Activated T-cell treated with anti-CD3 and anti-CD28 coated beads, Interleukin-2, amount 50 U/mL, for 1 hour (primary cell): ENCODE measurements at regions not wholly inside any gene's neighbourhood (a gene's known extent, or its start where the extent isn't known, plus 50 kb on each side); places are given as distances from the start of the nearest gene placed in this dataset.

Experiments
- DNase-seq: peaks from one replicate; pipeline ENCODE4 v3.0.0-alpha.2; 2020

DNA sequence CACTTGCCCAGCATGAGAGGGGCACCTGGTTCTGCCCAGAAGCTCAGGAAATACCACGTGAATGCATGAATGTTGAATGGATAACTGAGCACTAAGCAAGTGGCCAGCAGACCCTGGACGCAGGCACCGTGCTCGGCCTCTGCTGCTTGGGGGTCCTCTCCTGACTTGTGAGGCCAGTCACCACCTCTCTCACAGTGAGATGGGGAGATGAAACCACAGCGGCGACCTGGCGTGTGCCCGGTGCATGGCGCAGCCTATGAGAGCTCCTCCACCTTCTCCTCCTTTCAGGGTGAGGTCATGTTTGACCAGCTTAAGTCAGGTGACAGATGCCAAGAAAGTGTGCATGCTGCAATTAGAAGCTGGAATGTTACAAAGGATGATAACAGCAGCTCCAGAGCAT is 75.5 kb downstream of the HMX1 start:
- DNase-seq, result no peak

DNA sequence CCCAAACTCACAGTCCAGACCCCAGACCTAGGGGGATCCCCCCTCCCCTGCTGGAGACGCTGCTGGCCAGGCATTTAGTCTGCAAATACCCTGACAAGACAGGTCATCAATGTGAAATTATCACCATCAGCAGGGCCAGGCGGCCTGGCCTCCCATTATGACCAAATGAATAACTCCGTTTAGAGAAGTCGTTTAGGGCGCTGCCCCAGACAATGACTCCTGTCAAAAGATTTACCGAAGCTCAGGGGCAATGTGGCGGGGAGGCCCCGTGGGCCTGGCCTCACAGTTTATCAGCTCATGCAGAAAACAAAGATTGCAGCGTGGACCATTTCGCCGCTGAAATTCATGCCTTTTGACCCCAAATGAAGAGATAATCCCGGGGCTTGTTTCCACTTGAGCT is 76.5 kb downstream of the HMX1 start:
- DNase-seq, result no peak

DNA sequence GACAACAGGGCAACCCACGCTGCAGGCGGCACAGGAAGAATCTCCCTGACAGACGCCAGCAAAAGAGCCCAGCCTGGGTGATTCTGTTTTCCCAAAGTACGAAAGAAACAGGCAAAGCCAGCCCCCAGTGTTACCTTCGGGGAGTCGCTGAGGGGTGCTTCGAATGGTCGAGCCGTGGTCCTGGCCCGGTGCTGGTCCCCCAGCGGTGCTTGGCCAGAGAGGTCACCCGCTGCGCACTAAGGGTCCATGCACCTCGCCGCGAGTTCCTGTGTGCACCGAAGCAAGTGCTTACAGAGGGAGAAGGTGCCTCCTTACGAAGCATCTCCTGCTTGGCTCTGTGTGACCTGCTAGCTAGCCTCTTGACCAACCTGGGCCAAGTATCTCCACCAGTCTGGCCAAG is 77.1 kb downstream of the HMX1 start:
- no peak for DNase-seq

DNA sequence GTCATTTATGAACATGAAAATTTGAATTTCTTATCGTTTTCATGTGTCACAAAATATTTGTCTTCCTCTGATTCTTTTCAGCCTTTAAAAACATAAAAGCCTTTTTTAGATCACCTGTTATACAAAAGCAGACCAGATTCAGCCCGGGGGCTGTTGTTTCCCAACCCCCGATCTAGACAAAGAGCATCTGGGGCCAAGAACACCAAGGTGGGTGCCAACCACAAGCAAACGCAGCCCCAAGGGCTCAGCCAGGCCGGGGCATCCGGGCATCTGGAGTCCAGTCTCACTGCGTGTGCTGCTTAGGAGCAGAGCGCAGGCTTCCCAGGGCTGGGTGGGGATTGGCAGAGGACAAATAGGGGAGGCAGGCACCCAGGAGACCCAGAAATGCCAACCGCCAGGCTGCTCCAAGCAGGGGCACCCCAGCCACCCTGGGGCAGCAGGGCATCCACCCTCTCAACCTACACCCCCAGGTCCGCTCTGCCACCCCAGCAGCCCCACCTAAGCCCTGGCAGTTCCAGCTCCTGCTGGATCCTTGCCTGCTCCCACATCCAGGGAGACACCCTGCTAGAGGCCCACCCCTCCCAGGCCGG is 78.0 kb downstream of the HMX1 start:
- DNase-seq, result no peak

DNA sequence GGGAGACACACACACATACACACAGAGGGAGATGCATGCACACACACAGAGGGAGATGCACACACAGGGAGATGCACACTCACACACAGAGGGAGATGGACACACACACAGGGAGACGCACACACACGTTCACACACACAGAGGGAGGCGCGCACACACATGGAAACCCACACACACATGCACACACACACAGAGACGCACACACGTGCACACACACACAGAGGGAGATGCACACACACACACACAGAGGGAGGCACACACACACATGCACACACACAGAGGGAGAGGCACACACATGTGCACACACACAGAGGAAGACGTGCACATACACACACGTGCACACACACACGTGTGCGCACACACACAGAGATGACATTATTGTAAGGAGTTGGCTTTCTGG is 79.1 kb downstream of the HMX1 start:
- DNase-seq, result no peak

DNA sequence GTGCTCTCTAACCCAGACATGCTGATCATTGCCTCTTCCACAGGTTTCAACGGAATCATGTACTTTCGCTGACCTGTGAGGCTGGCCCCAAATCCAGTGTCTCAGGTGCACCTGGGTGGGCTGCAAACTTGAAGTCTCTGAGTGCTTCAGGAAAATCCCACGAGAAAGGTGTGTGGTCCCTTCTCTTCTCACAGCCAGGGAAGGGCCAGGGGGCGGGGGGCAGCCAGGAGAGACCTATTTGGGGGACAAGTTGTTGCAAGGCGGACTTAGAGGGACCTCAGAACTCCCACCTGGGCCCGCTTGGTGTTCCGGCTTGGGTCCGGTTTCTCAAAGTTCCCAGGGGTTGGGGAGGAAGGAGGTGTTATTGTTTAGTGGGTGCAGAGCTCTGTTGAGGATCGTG is 80.0 kb downstream of the HMX1 start:
- no peak for DNase-seq

DNA sequence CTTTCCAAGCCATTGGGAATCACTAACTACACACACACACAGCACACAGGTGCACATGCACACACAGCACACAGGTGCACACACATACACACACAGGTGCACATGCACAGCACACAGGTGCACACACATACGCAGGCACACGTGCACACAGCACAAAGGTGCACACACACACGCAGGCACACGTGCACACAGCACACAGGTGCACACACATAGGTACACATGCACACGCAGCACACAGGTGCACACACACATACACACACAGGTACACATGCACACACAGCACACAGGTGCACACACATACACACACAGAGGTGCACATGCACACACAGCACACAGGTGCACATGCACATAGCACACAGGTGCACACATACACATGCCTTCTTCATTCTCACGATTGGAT is 80.9 kb downstream of the HMX1 start:
- DNase-seq, result no peak

DNA sequence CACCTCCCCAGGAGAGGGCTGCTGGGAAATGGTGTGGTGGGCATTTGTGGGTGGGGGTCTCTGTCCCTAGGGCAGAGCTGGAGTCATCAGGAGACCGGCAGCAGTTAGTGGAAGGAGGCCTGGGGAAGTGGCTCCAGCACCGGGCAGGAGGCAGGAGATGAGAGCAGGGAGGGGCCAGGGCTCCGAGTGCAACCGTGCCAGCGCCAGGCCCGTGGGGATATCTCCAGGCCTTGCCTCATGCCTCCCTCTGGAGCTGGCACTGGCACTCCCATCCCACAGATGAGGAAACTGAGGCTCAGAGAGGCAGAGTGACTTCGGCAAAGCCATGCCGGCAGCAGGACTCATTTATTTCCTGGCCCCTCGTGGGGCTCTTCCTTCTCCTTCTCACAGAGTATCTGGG is 83.5 kb downstream of the HMX1 start:
- no peak for DNase-seq

DNA sequence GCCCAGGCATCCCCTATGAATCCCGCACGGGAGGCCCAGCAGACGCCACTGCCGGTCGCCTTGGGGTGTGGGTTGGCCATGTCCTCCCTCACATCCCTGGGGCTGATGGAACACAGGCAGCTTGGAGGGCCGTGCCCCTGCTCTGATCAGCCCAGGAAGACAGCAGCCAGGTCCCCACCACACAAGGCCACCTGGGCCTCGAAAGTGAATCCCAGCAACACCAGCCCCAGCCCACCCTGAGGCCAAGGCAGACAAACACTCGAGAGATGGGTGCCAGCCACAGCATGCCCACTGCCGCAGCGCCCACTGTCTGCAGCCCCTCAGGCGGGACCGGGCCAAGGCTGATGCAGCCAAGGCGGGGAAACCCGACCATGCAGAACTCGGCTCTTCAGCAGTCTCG is 85.5 kb downstream of the HMX1 start:
- no peak for DNase-seq

DNA sequence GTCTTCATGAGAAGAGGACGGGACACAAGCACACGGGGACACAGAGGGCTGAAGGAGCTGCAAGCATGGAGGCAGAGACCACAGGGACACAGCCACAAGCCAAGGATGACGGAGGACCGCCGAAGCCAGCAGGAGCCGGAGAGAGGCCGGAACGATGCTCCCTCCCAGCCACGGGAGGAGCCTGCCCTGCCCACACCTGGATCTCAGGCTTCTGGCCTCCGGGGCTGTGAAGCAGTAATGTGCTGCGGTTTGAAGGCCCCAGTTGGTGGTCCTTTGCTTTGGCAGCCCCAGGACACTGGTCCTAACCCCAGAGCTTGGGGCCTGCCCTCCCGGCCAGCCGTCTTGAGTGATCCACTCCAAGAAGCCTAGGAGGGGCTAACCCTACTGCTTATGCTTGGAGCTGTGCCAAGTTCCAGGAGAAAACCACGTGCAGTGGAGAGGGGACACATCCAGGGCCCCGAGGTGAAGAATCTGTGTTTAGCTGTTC is 85.9 kb downstream of the HMX1 start:
- DNase-seq, result no peak

DNA sequence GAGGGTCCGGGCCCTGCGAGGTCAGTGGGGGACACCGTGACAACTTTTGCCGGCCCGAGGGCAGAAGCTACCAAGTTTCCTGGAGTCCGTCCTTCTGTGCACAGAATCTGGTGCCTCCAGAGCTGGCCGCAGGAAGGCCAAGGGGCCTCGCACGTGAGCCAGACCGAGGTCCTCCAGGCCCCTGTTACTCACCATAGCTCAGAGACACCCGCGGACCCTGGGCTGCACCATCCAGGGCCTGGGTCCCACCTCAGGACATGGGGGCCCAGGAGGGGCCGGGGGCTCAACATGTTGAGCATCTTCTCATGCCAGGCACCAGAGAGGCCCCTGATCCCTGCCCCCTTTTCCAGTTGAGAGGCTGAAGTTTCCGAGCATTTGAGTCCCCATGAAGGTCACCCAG is 87.9 kb downstream of the HMX1 start:
- DNase-seq, result no peak

DNA sequence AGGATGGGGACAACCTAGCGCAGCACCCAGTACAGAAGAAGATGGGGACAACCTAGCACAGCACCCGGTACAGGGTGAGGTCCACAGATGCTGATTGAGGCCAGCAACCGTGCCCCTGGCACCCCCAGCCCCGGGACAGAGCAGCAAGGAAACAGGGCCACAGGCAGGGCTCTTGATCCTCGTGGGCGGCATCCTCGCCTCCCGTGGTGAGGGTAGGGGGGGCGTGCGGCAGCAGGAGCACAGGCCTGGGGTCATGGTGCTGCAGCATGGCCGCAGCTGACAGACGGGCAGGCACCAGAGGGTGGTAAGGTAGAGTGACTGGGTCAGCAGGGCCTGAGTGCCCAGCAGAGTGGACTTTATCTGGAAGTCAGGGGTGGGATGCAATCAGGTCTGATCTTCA is 89.5 kb downstream of the HMX1 start:
- no peak for DNase-seq

DNA sequence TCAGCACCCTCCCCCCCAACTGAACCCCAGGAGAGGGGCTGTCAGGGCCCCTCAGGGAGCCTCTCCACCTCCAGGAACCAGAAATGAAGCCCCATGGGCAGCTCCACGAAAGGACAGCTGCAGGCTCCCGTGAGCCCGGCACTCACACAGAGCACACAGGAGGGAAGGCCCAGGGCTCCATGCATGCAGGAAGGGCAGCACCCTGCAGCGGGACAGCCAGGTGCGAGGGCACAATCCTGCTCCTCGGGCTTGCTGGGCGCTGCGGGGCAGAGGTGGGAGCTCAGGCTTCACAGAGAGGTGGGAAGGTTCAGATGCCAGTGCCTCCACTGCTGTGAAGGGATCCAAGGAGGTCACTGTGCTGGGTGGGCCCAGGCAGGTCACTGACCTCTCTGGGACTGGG is 90.0 kb downstream of the HMX1 start:
- no peak for DNase-seq

DNA sequence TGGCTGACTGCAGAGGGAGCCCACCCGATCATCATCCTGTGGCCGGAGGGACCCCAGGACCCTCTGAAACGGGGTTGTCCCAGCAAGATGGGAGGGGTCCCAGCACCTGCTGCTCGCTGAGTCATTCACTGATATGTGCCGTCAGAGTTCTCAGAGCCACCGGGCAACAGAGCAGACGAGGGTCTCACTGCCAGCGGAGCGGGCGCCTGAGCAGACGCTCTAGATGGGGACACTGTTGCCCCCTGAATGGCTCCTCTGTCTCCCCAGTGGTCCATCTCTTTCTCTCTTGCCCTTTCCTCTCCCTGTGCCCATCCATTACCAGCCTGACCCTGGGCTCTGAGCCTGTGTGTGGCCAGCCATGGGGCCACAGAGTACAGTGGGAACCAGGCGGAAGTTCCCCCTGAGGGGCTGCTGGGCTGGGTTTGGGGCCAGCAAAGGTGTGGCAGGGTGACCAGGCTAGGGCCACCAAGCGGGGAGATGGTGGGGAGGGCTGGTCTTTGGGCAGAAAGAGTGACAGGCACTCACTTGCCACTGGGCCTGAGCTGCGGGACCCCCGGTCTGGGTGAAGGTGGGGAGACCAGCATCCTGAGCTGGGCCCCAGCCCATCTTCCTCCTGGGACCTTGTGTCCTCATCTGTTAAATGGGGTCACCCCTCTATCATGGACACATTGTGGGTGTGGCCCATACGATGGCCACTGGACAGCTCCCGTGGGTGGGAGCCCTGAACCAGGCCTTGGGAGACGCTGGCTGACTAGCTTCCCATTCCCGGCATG is 90.9 kb downstream of the HMX1 start:
- no peak for DNase-seq

DNA sequence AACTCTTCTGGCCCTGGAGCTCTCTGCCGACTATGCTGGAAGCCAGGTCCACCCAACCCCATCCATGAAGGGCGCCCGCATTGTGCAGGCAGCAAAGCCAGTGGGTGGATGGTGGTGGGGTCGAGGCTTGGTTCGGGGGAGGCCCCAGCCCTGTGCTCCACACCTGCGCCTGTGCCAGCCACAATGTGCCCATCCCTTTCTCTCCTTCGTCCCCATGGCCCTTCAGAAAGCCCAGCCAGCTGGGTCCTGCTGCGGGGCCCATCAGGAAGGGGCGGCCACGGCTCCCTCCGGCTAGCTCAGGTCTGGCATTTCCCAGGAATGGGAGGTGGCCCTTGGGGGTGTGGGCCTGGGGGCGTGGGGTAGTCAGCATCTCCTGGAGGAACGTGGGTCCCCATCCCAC is 91.6 kb downstream of the HMX1 start:
- no peak for DNase-seq

DNA sequence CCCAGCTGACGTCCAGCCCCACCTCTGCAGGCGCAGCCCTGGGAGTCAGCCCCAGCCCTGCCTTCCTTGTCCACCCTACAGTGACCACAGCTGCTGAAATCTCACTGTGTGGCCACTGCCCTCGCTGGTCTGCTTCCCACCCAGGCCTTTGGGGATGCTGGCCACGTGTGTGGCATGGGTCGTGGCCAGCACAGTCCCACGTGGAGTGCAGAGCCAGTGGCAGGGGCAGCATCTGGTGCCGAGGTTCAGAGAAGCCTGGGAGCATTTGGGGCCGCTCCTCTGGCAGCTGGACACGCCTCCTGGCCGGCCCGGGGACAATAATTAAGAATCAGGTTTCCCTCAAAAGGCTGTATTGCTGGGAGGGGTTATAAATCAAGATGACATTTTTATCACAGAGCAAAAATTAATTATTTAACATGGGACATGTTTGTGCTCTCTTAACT is 92.1 kb downstream of the HMX1 start:
- DNase-seq, result no peak

DNA sequence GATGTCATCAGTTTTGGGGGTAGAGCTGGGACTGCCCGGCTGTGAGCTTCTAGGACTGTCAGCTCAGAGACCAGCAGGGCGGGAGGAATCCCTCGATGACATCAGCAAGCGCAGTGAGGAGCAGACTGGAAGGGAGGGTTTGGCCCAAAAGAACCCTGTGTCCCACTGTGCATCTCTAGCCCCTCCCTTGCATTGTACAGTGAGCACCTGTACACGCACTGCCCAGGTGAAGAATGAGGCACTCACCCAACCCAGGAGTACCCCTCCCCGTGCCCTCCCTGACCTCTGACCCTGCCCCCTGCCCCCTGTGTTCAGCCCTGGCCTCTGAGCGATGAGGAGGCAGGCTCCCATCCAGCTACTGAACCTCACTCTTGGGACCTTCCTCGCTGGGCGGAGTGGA is 92.9 kb downstream of the HMX1 start:
- DNase-seq, result no peak

DNA sequence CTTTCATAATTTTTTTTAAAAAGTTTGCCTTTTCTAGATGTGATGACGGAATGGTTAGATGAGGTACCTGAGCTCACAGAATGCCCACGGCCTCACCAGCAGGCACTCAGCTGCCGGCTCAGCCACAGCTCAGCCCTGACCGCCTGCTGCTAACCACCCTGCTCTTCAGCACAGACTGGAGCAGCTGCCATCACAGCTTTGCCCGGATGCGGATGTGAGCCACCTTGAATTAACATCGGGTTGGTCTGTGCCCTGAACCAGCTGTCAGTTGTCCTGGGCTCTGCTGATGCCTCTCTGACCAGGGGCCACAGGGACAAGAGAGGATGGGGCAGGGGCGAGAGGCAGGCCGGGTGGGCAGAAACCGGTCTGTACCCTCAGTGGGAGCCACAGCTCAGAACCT is 93.3 kb downstream of the HMX1 start:
- DNase-seq, result no peak

DNA sequence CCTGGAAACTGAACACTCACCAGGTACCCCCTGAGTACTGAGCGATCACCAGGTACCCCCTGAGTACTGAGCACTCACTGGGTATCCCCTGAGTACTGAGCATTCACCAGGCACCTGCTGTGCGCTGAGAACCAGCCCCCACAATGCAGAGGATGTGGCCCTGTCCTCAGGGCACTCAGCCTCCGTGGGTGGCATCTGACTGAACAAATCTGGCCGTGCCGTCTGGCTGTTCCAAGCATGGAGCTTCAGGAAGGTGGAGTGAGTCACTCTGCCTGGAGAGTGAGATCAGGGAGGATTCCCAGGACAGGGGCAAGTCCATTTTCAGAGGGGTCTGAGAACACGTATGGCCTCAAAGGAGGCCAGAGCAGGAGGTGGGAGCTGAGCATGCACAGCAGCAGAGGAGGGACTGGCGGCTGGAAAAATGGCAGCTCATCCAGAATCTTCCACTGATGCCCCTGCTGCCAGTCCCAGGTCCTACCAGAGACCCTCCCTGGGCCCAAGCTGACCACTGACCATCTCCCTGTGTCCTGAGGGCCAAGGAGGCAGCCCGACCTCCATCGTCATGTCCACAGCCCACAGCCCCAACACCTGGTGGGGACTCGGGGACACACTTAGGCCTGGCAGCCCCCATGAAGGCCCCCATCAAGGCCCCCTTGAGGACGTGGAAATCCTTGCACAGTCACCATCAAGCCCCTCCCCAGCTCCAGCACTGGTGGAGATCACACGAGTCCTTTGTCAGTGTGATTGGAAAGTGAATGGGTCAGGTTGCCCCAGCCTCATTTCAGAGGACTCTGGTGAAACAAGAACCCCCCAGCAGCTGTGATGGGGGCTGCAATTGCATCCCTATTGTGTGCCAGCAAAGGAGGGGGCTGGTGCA is 94.1 kb downstream of the HMX1 start:
- DNase-seq, result no peak

DNA sequence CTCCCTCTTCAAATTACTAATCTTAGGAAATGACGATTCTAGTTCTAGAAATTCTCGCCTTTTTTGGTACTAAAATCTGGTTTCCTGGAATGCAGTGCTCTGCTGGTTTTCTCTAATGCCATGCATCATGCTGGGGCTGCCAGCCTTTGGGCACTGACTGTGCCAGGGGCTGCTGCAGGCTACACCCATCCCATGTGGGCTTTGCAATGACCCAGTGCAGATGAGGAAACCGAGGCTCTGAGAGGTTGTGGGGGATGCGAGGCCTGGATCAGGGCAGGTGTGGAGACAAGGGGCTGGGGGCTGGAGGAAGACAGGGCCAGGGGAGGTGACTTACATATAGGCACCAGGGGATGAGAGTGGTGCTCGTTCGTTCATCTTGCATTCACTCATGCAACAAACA is 95.3 kb downstream of the HMX1 start:
- DNase-seq, result no peak

DNA sequence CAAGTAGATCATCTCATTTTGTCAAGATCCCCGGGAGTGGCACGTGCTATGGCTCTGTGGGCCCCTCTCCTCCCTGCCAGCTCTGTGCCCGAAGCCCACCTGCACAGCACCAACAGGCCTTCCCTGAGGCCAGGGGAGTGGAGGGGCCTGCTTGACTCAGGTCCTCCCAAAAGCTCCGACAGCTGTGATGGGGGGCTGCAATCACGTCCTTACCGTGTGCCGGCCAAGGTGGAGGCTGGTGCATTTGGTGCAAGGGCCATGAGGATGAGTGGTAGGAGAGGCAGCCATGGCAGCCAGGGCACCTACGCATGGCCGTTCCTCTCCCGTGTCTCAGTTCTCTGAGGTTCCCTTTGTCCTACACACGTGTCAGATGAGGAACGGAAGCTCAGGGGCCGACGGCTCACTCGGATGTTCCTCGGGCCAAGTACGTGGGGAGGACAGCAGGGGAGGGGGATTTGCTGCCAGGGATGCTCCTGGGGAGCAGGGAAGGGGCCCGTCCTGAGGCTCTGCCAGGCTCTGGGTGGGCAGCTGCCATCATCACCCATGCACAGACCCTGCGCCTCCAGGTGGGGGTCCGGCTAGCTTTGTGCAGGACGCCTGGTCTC is 95.8 kb downstream of the HMX1 start:
- no peak for DNase-seq

DNA sequence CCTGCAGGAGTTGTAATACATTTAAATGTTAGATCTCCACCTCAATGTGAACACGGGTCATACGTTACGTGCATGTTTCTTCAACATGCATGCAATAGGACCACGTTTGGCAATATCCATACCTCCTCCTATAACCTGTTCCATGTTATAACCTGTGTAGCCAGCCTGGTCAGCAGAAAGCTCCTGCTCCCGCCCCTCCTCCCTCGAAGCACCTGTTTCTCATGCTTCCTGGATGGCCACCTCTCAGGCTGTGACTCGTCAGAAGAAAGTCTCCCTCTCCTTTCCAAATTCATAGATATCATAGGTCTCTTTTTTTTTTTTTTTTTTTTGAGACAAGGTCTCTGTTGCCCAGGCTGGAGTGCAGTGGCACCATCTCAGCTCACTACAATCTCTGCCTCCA is 96.5 kb downstream of the HMX1 start:
- DNase-seq, result no peak

DNA sequence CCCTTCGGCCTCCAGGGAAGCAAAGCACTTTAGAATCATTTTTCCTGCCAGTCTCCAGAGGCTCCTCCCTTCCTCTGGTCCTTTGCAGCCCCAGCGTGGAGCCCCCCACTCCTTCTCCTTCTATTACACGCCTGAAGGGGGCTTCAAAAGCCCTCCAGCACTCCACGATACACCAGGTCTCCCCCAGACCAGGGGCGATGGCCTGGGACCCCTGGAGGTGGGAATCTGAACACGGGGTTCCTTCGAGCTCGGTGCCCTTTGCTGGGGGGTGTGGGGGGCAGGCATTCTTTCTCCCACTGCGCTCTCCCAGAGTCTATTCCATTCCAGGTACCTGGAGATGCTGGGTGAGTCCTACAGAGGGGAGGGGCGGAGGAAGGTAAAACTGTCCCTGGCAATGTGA is 97.6 kb downstream of the HMX1 start:
- DNase-seq, result no peak
